GM19025 (cell line): ENCODE measurements at regions not wholly inside any gene's neighbourhood (a gene's known extent, or its start where the extent isn't known, plus 50 kb on each side); places are given as distances from the start of the nearest gene placed in this dataset.

Experiments used
- ATAC-seq: cut with Tn5 transposase; IDR thresholded peaks from one replicate; pipeline ENCODE4 v1.9.1; 2021; ENCODE audit warnings: mild to moderate bottlenecking, low read depth, moderate library complexity; ENCODE audit not compliant: unreplicated experiment

DNA sequence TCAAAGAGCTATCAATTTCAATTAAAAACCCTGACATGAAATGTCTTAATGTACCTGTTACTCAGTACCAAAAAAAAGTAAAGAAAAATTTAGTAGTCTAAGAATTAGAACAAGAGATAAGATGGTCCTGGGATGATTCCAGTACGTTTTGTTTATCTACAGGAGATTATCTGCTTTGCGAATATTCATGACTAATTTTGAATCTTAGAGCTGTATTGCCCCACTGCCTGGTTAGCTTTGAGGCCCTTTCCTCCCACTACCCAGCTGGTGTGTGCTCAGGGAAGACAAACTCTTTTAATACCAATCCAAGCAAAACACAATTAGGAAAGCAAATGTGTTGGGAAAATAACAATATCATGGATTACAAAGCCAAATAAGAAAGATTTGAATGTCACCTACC is 263.5 kb downstream of the FOXG1 start:
- no peak for ATAC-seq

DNA sequence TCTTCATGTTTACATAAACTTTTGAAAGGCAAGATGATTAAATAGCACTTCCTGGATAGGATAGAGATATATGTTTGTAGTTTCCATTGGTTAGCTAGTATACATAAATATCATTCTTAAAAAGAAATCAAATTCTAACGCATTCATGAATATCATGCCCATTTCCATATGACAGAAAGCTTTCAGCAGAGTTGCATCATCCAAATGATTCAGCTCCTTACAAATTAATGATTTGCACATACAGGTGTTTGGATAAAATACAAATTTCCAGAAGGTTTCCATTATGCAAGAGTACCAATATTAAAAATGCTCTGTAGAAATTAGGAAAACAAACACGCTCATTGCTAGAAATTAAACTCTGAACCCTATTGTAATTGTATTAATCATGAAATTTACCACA is 264.4 kb downstream of the FOXG1 start:
- no peak for ATAC-seq

DNA sequence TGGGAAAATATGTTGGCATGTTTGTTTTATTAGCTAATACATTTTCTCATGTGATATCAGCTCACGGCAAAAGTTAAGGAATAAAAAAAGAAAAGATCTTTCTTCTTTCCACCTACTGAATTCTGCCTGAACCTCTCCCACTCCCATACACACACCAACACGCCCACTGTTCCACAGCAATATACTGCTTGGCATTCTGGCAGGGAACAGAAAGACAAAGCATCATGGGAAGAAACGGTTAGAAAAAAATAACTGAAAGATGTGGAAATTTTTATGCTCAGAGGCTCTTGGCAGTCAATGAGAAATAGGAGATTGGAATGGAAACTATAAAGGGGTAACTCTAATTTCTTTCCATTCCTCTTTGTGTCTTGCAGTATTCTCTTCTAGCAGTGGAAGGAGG is 268.5 kb downstream of the FOXG1 start:
- no peak for ATAC-seq

DNA sequence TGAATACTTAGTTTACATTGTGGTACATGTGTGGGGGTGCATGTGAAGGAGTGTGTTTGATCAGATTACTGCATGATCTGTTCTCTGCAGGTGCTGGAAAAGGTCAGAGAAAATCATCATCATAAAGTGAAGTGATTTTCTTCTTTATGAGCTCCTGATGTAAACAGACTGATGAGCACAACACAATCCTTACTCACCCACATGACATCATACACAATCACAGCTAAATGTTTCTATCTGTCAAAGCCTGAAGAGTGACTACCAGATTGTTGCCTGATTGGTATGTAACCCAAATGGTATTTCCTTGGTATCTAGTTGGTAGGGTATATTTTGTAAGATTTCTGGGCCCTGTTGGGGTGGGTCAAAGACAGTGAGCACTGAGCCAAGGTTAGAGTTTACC is 270.8 kb downstream of the FOXG1 start:
- ATAC-seq: no peak

DNA sequence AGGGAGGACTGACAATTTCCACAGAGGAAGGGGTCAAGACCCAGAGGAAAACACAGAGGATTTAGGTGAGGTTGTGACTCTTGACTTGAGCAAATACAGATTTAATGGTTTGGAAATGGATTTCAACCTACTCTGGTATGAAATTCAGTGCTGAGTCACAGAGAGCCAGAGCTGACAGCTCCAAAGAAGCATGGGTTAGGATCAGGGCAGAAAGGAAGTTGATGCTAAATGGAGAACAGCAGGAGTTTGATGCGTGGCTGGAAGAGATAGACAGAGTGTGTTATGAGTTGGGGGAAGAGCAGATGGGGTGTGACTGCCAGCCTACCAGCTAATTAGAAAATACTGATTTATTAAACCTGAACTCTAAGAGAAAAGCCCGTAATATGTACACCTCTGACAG is 272.6 kb downstream of the FOXG1 start:
- ATAC-seq: no peak

DNA sequence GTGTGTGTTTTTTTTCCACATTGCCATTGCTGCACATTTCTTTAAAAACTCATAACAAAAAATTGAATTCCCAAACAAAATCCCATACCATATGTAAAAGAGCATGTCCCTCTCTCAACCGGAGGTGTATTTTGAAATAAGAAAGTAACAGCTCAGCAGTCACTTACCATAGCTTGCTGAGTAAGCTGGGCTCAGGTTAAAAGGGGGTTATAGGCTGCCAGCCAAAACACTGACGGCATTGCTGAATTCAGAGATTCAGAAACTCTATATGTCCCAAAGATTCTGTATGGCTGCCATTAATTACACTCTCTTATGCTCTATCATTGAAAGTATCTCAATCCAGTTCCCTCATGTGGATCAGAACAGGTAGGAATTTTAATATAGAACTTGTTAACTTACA is 276.0 kb downstream of the FOXG1 start:
- ATAC-seq: no peak

DNA sequence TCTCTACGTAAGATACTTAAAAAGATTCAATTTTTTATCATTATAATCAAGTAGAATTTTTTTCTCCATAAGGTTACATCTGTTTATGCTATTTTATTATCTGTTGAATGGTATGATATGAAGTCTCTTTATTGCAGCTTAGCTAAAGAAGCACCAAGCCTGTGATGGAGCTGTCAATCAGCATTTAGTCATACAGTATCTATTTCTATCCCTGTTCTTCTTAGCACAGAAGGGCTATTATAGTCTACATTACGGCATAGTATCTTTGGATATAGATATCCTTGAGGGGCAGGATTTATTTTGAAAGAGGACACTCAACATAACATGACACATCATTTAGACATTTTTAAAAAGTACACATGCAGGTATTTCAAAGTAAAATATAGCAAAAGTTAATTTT is 277.1 kb downstream of the FOXG1 start:
- ATAC-seq: no peak

DNA sequence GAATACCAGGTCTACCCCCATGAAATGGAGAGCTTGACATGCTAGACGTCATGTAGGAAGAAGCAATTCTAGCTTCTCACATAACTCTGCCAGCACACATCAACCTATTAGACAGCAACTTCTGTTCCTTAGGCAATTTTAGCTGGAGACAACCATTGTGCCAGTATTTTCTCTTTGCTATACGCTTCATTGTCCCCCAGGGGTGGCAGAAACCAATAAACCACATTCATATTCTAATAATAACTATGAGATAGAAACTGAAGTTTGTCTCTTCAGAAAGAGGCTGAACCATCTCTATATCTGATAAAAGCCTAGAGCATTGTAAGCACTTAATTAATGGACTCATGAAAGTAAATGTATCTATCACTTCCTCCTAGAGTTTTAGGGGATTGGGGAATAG is 278.6 kb downstream of the FOXG1 start:
- ATAC-seq: no peak

DNA sequence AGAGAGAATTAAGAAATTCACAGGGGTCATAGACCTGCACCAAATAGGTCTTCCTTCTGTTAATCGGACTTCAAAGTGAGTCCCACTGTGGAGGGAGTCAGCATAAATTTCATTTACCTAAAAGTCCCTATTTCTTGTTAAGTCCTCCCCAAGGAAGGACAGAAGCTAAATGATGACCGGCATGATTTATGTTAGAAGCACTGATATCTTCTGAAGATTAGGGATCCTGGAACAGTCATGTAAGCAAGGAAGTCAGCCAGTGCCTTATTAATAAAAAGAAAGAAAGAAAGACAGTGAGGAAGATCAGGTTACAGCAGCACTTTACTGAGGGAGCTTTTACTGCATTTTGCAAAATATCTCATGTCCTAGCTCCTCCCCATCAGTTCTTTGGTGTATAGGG is 287.5 kb downstream of the FOXG1 start:
- ATAC-seq: no peak

DNA sequence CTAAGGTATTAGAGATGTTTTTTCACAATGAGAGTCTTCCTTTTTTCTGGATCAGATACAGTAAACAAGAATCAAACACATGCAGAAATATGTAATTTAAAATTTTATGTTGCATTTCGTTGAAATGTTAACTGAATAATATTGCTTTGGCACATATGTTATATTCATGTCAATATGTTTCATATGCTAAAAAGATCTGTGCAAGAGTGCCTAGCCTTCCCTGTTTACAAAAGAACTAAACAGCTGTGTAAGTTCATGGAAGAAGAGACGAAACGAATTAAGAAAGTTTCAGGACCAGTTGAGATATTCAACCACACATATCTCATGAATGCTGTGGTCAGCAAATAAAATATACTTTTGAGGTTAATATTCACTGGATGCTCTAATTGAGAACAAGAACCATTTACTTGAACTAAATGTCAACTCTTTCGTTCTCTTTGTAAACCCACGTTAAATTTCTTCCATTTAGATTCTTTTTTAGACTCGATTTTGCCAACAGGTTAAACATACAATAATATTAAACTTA is 289.5 kb downstream of the FOXG1 start:
- no peak for ATAC-seq

DNA sequence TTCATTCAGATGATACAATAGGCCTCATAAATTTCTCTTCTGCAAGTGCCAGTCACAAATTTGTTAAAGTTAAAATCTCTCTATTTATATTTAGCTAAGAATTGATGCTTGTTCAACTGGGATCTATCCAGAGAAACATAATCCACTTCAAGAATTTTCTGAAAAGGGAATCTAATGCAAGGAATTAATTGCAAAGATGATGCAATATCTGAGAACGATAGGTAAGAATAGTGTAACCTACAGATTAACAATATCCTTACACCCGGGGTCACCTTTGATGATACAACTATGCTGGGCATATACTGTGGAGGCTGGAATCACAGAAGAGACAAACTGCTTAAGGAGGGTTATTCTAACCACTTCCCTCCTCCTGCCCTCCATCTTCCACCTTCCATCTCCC is 295.1 kb downstream of the FOXG1 start:
- ATAC-seq: no peak

DNA sequence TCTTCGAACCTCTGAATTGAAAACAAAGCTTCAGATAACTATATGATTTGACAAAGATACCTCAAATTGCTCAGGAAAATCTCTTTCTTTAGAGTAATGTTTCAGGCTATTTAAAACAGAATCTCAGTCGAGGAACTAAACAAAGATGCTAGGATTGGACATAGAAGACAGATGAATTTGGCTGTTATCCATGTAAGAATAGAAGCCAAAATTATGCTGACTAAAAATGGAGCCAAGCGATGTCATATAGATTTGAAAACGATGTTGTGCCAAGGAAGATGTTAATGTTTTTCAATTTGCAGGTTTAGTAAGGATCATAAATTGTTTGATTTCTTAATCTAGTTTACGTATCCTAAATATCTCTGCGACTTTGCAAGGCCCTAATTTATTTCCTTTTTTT is 295.9 kb downstream of the FOXG1 start:
- no peak for ATAC-seq

DNA sequence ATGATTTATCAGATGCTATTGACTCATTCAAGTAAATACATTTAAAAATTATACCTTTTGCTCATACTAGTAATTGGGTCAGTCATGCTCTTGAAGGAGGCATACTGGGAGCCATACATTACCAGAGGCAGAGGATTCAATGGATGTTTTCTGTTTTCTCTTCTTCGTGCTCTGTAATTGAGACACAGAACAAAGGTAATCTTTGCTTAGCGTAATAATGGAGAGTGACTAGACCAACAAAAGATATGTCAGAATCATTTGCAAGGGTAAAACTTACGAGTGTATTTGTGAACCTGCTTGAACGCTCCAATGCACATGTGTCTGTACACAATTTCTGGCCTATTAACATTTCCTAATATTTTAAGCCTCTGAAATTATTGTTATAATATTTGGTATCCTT is 296.4 kb downstream of the FOXG1 start:
- no peak for ATAC-seq

DNA sequence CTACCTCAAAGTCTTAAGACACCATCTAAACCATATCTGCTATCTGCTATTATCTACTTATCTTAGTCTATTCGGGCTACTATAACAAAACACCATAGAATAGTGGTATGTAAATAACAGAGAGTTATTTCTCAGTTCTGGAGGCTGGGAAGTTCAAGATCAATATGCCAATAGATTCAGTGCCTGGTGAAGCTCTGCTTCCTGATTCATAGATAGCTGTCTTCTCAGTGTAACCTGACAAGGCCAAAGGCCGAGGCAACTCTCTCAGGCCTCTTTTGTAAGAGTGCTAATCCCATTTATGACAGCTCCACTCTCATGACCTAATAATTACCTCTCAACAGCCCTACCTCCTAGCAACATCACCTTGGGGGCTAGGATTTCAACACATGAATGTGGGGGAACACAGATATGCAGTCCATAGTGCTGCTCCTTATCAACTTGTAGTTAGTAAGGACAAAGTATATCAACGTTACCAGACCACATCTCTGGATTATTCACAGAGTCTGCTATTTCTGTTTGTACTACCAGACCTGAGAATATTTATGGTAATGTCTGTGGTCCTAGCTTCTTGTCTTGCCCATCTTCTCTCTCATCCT is 297.8 kb downstream of the FOXG1 start:
- ATAC-seq: no peak

DNA sequence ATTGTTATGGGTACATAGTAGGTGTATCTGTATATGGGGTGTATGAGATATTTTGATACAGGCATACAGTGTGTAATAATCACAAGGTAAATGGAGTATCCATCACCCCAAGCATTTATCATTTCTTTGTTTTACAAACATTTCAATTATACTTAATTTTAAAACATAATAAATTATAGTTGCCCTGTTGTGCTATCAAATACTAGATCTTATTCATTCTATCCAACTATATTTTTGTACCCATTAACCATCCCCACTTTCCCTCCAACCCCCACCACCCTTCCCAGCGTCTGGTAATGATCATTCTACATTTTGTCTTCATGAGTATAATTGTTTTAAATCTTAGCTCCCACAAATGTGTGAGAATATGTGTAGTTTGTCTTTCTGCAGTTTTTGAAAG is 302.6 kb downstream of the FOXG1 start:
- ATAC-seq: no peak

DNA sequence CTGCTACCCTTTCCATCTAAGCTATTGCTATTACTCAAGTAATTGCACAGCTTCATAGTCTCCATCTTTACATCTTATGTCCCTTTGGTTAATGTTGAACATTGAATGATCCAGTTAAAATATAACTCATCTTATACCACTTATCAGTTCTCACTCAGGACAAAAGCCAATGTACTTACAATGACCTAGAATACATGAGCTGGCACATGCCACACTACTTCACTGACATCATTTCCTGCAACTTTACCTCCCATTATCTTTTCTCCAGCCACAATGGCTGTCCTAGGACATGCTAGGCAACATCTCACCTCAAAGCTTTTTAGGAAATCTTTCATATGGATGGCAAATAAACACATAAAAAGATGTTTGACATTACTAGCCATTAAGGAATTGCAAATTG is 309.2 kb downstream of the FOXG1 start:
- ATAC-seq: no peak

DNA sequence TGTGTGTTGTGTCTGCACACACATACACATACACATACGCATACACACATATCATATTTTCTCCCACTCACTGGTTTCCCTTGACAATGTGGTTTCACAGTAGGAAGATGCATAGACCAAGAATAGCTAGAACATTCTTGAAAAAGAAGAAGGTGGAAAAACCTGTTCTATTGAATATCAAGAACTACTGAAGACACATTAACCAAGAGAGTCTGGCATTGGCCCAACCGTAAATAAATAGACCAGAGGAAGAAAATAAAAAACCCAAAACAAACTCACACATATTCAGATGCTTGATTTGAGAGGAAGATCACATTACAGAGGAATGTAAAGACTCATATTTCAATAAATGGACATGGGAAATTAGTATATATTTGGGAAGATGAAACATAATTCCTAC is 311.3 kb downstream of the FOXG1 start:
- no peak for ATAC-seq

DNA sequence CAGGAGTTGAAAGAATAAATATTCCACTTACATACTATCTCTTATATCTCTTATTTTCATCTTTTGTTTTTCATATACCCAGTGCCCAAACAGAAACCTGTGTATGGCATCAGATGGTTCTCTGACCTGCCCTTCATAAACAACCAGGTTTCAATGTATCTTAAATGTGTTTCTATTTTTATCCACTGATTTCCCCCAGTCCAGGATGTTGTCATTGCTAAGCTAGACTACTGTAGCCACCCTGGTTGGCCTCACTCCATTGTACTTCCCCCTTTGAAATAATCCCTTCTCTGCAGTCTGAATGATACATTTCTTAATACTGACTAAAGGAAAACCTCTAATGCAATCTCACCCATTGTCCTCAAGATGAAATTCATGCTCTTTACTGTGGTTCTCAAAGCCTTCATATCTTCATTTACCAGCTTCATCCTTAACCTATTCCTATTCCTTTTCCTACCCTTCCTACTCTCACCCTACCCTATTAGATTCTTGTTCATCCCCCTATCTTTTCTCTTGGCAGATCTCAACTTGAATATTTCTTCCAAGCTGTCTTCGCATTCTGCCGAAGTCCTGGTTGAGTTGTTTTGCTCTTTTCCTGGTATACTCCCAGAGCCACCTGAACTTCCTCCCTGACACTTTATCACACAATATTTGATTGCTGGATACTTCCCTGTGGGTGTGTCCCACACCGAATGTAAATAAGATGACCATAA is 312.4 kb downstream of the FOXG1 start:
- ATAC-seq: no peak

DNA sequence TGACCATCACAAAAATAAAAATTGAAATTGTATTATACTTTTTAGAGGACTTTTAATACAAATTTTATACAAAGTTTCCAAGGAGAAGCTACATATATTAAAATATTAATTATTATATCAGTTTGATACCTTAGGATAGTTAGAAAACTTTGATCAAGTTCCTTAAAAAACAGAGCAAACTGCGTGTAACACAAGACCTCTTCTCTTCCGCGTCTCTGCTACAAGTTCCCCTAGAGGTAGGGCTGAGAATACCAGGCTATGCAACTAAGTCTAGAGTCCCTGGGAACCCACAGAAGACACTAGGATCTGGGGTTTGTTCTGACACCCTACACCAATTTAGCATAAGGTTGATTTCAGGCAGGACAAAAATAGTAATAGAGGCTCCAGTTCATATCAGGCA is 319.0 kb downstream of the FOXG1 start:
- no peak for ATAC-seq

DNA sequence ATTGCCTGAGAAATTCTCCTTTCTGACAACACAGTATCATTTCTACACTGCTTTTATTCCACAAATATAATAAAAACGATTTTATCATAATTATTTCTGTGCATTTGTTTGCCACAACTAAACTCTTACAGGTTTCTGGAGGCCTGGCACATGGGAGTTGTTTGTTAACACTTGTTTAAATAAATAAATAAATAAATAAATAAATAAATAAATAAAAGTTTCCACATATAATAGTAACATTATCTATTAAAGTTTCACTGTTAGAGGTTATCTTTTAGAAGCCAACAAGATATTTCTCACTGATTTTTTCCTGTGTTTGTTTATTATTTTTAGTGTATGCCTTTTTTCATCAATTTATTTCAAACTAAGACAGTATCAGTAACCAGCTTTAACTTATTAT is 323.3 kb downstream of the FOXG1 start:
- no peak for ATAC-seq

DNA sequence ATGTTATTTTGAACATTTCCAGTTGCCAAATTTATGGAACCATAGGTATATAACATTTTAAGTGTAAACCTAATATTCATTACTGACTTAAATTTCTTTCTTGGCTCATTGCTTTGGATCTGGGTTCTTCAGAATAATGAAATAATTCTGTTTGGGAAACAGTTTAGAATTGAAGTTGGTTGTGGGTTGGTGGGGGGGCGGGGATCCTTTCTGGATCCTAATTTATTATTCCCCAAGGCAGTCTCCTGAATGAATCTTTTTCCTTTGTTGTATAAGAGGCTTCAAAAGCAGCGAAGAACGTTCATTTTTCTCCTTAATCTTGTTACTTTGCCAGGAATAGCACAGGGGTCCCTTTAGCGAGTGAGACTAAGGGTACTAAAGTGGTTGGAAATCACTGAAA is 325.5 kb downstream of the FOXG1 start:
- ATAC-seq: no peak

DNA sequence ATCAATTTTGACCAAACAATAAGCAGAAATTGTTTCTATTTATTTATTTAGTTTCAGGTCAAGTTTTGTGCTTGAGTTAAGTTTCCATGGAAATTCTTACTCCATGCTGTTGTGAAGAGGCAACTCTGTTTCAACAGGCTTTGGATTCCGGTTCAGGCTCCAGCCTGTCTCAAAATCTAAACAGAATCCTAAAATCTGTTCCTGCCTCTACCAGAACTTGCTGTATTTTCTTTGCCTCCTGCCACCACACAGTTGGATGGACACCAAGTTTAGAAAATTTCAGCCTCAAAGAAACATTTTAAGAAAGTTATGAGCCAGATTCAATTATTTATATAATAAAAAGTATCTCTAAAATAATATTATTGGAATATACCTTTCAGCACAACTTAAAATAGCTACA is 330.9 kb downstream of the FOXG1 start:
- no peak for ATAC-seq
